C4-2B (cell line): ENCODE measurements at regions not wholly inside any gene's neighbourhood (a gene's known extent, or its start where the extent isn't known, plus 50 kb on each side); places are given as distances from the start of the nearest gene placed in this dataset.

Experiments used
- CTCF ChIP-seq: fragments of 450-650 bp; conservative IDR thresholded peaks from 2 replicates; pipeline ENCODE4 v1.5.1; 2017; ENCODE audit warnings: mild to moderate bottlenecking
- ZFX ChIP-seq: fragments of 450-650 bp; IDR thresholded peaks from 2 replicates; pipeline ENCODE4 v1.6.1; 2017

GRCh38 chr5:4549351-4549750 is 590.8 kb upstream of the ADAMTS16 start:
- no peak for TF ChIP-seq CTCF
- TF ChIP-seq ZFX: no peak
